ENCODE measurements at regions not wholly inside any gene's neighbourhood (a gene's known extent, or its start where the extent isn't known, plus 50 kb on each side); places are given as distances from the start of the nearest gene placed in this dataset.

GRCh38 chr5:13322769-13323168, 621.7 kb downstream of the DNAH5 start:
- TF ChIP-seq POLR2A (IDR thresholded peaks at IDR 0.05) (no peak), CTCF (IDR thresholded peaks at IDR 0.05) (no peak), POLR2AphosphoS5 (IDR thresholded peaks at IDR 0.05) (no peak), EP300 (IDR thresholded peaks at IDR 0.05) (no peak)

All from sigmoid colon (tissue), 4 donors.